Kidney tubule cell (primary cell): ENCODE measurements at regions not wholly inside any gene's neighbourhood (a gene's known extent, or its start where the extent isn't known, plus 50 kb on each side); places are given as distances from the start of the nearest gene placed in this dataset.
A peak's percentile ranks its signal among the peaks of the same experiment; 100 is the strongest.

Experiments used
- DNase-seq: peaks from one replicate; pipeline ENCODE4 v3.0.0-alpha.2; 2018; ENCODE audit warnings: low spot score

GRCh38 chr6:54440549-54440948 lies 132.3 kb downstream of the TINAG start:
- peak; percentile 41 for DNase-seq

DNA sequence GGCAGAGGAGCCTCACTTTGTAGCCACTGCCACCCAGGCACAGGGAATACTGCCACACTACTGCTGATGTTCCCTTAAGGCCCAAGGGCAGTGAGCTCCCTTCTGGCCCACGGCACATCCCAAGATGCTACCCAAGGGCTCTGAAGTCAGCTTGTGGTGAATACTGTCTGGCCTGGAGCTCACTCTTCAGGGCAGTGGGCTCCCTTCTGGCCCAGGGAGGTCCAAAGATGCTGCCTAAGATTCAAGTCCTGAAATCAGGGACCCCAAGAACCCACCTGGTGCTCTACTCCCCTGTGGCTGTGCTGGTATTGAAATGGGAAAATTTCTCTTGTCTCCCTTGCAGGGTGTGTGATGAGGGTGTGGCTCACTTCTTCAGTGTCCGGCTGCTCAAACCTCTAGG lies 132.8 kb downstream of the TINAG start:
- DNase-seq, result no peak

DNA sequence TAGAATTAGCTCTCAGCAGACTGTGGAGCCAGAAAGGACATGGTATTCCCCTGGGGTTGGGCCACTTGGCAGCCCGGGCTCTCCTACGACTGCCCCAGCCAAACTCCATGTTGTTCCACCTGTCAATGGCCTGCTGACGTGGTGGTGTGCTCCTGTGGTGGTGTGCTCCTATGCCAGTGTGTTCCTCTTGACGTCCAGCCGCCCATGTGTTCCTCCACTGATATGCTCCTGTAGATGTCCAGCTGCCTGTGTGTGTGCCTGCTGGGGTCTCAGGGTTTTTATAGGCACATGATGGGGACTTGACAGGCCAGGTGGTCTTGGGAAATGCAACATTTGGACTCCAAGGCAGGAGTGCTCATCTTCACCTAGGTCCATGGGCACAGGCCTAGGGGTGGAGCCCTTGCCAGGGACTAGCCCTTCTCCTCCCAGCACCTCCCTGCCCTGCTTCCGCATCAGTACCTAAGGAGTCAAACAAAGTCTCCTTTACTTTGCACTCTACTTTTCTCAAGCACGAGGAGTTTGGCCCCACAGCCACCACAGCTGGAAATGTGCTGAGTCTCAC lies 133.5 kb downstream of the TINAG start:
- no peak for DNase-seq

- no peak for DNase-seq
Observed at GRCh38 chr6:54445207-54445606, 137.0 kb downstream of the TINAG start.

GRCh38 chr6:54448617-54449016 lies 140.4 kb downstream of the TINAG start:
- no peak for DNase-seq

DNA sequence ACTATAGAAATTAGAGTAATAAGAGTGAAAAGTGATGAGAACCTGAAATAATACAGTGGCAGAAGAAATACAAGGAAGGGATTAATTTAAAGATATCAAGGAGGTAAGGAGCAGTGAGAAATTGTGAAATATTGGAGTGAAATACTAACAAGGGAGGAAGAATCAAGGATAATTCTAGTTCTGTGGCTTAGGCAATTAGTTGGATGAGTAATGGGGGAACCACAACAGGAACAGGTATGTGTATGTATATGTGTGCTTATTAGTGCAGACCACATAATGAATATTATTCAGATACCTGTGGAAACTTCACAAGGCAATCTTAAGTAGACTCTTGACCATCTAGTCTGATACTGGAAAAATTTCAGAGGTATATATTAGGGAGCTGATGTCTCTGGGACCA lies 143.3 kb downstream of the TINAG start:
- no peak for DNase-seq

DNA sequence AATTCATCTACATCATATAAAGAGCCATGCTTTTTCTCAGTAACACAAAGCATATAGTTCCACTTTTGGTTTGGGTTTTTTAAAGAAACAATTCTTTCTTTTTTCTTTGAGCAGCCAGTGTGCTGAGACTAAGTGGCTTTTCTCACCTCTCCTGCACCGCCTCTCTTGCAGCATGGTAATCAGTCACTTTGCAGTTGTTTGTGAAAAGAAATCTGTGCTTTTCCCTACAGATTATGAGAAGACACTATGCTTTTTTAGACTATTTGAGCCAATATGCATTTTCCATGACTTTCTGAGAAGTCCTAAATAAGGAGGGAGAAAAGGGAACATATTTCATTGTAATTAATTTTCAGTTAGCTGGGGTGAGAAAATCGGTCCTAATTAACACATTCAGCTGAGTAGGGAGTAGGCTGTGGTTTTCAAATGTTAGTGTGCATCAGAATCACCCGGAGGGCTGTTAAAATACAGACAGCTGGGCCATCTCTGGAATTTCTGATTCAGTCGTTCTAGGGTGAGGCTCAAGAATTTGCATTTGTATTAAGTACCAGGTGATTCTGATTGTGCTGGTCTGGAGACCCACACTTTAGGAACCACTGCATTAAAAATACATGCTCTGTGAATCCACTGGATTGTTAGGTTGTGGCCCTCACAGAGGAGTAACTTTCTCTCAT lies 155.2 kb downstream of the TINAG start:
- no peak for DNase-seq

GRCh38 chr6:54465649-54466300 lies 157.5 kb downstream of the TINAG start:
- DNase-seq, result no peak

DNA sequence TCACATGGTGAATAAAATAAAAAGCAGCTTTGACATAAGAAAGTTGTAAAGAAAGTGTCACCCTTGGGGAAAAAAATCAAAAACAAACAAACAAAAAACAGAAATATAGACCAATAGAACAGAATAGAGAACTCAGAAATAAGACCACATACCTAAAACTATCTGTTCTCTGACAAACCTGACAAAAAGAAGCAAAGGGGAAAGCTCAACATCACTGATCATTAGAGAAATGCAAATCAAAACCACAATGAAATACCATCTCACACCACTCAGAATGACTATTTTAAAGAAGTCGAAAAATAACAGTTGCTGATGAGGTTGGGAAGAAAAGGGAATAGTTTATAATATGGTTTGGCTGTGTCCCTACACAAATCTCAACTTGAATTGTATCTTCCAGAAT lies 159.1 kb downstream of the TINAG start:
- DNase-seq, result no peak

GRCh38 chr6:54473328-54473727 lies 165.1 kb downstream of the TINAG start:
- DNase-seq, result no peak

GRCh38 chr6:54474898-54475297 lies 166.7 kb downstream of the TINAG start:
- DNase-seq, result no peak

DNA sequence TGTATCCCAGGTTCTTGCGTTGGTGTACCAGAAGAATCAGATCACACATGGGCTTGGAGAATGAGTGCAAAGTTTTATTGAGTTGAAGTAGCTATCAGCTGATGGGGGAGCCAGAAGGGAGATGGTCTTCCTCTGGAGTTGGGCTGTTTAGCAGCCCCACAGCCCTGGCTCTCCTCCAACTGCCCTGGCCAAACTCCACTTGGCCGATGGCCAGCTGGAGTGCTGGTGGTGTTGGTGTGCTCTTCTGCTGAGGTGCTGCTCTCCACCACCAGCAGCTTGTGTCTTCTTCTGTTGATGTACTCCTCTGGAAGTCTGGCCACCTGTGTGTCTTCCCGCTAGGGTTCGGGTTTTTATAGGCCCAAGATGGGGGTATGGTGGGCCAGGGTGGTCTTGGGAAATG lies 172.8 kb downstream of the TINAG start:
- DNase-seq, result no peak

DNA sequence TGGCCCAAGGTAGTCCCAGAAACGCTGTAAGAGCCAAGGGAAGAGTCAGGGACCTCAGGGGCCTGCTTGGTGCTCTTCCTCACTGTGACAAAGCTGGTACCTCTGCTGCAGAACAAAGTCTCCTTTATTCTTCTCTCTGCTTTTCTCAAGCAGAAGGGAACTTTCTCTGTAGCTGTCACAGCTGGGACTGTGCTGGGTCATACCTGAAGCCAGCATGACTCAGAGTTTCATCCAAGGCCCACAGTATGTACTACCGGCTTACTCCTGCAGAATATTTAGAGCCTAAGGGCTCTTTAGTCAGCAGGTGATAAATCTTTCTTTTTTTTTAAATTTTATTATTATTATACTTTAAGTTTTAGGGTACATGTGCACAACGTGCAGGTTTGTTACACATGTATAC lies 183.2 kb downstream of the TINAG start:
- peak; percentile 88 for DNase-seq

- DNase-seq, result peak; percentile 87
Observed at GRCh38 chr6:54493138-54493537, 184.9 kb downstream of the TINAG start.

DNA sequence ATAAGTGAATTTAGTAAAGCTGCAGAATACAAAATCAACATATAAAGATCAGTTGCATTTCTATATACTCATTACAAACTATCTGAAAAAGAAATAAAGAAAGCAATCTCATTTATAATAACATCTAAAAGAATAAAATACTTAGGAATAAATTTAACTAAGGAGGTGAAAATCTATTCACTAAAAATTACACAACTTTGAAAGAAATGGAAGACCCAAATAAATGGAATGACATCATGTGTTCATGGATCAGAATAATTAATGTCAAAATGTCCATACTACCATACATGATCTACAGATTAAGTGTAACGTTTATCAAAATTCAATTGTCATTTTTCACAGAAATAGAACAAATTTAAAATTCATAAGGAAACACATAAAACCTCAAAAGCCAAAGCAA lies 194.9 kb downstream of the TINAG start:
- DNase-seq, result no peak

- DNase-seq, result no peak
Observed at GRCh38 chr6:54515013-54515412, 206.8 kb downstream of the TINAG start.

- no peak for DNase-seq
Observed at GRCh38 chr6:54515713-54516112, 207.5 kb downstream of the TINAG start.

DNA sequence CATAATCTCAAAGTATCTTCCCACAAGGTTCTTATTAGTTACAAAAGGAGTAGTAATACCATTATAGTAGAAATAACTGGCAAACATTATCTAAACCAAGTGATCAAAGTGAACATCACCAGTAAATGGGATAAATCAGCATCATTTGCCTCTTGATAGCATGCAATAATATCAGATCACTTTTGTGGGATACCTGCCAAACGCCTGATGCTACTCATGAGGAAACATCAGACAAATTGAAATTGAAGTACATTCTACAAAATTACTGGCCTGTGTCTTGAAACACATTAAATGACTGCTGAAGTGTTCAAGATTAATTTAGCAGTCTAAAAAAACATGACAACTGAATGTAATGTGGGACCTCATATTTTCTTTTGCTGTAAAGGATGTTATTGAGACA lies 208.1 kb downstream of the TINAG start:
- peak; percentile 53 for DNase-seq

DNA sequence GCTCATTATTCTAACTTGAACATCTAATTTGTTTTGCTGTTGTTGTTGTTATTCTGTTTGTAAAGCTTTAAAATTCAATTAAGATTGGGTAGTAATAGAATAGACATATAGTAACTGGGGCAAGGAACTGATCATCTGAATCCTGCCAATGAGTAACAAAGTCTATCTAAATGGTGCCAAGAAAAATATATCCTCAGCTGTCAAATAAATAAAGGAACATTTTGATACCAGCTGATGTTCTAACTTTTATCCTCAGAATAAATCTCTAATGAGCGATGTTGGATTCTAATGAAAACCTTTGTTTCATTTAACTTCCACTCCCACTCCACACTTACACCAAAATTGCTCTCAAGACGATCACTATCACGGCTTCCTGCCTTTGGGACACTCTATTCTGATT lies 210.9 kb downstream of the TINAG start:
- no peak for DNase-seq

GRCh38 chr6:54525731-54526130 lies 217.5 kb downstream of the TINAG start:
- DNase-seq, result peak; percentile 23

DNA sequence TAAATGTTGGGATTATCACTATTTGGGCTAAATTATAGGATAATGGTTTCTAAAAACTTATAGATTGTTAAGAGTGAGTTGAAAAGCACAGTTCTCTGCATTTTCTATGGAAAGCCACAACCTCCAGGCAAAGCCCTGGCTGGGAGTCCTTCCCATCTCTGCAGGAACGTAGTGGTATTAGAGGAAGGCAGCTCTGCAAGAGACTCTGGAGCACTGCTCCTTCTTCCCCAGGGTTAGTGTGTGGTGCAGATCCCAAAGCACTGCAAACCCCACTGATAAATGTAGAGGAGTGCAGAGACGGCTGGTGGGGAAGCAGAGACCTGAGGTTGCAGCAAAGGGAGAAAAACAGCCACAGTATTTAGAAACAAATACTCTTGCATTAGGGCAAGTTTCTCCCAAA lies 225.3 kb downstream of the TINAG start:
- no peak for DNase-seq

DNA sequence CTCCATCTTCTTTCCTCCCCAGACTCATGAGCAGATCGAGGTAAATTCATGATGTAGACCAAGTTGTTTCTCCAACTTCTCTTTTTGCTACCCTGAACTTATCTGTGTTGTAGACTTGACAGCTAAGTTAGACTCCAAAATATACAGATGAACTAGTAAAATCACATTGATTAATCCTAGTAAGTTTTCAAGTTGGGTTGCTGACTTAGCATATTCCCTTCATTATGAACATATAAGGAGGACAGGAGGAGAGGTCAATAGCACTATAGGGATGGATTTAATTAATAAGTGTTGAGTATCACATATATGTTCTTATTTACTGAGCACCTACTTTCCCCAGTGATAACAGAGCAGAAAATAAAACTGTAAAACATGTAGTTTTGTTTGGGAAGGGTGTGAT lies 227.3 kb downstream of the TINAG start:
- no peak for DNase-seq

DNA sequence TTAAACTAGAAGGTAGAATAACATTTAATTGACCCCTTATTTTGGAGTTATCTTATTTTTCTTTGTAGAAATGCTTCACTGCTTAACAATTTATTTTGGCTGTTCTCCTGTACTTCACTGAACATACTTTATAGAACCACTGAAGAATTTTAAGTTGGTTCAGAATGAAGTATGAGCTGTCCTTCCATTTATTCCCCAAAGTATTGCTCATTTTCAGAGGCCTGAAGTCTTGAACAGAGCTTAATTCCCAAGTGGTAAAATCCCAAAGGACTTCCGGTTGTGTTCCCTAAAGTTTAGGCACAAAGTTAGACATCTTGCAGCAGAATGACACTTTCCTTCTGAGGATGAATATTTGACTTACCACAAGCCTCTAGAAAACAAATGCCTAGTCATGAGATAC lies 233.3 kb downstream of the TINAG start:
- DNase-seq, result no peak

DNA sequence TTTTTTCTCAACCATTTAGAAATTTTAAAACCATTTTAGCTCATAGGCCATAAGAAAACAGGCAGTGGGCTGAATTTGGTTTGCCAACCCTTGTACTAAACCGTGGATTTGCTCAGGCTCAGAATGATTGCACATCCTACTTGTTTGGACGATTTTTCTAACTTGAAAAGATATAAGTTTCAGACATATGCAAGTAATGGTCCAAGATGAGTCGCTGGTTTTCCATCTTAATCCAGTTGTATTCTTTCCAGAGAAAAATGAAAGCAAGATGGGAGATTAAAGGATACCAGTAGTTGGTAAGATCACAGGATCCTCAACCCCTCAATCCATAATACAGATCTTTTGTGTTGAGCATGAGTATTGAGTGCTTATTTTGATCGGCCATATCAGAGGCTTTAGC lies 250.9 kb downstream of the TINAG start:
- no peak for DNase-seq
